CD1c-positive myeloid dendritic cell (primary cell): ENCODE measurements at regions not wholly inside any gene's neighbourhood (a gene's known extent, or its start where the extent isn't known, plus 50 kb on each side); places are given as distances from the start of the nearest gene placed in this dataset.
"Not testable (repeated sequence)": the region's sequence is repeated elsewhere in the genome, so short reads cannot be mapped to it uniquely, and the experiment has no call there.

Experiments
- DNase-seq: peaks from one replicate; pipeline ENCODE4 v3.0.0-alpha.2; 2016; ENCODE audit errors: extremely low spot score

GRCh38 chr9:103237571-103238109 lies 242.5 kb downstream of the CYLC2 start:
- DNase-seq, result not testable (repeated sequence)

GRCh38 chr9:103242025-103242424 lies 246.9 kb downstream of the CYLC2 start:
- DNase-seq, result no peak

GRCh38 chr9:103242486-103242885 lies 247.4 kb downstream of the CYLC2 start:
- no peak for DNase-seq

GRCh38 chr9:103243553-103243952 lies 248.4 kb downstream of the CYLC2 start:
- DNase-seq, result no peak

- no peak for DNase-seq
These were observed 250.2 kb downstream of the CYLC2 start for GRCh38 chr9:103245369-103245768.

GRCh38 chr9:103261951-103262350 lies 266.8 kb downstream of the CYLC2 start:
- DNase-seq, result no peak

GRCh38 chr9:103266064-103266463 lies 270.9 kb downstream of the CYLC2 start:
- DNase-seq, result no peak

GRCh38 chr9:103277240-103277639 lies 282.1 kb downstream of the CYLC2 start:
- no peak for DNase-seq

- DNase-seq, result no peak
These were observed 286.0 kb downstream of the CYLC2 start for GRCh38 chr9:103281126-103281525.

- DNase-seq, result no peak
These were observed 292.2 kb downstream of the CYLC2 start for GRCh38 chr9:103287361-103287760.

- no peak for DNase-seq
These were observed 301.1 kb downstream of the CYLC2 start for GRCh38 chr9:103296189-103296588.

GRCh38 chr9:103301051-103301450 lies 305.9 kb downstream of the CYLC2 start:
- no peak for DNase-seq

- DNase-seq, result no peak
These were observed 309.7 kb downstream of the CYLC2 start for GRCh38 chr9:103304797-103305196.

- no peak for DNase-seq
These were observed 324.8 kb downstream of the CYLC2 start for GRCh38 chr9:103319979-103320378.

- DNase-seq, result no peak
These were observed 328.6 kb downstream of the CYLC2 start for GRCh38 chr9:103323699-103324098.

- no peak for DNase-seq
These were observed 340.3 kb downstream of the CYLC2 start for GRCh38 chr9:103335461-103335860.

- no peak for DNase-seq
These were observed 359.9 kb downstream of the CYLC2 start for GRCh38 chr9:103355000-103355399.

- not testable (repeated sequence) for DNase-seq
These were observed 362.8 kb downstream of the CYLC2 start for GRCh38 chr9:103357980-103358379.

GRCh38 chr9:103361906-103362305 lies 366.8 kb downstream of the CYLC2 start:
- no peak for DNase-seq

GRCh38 chr9:103362986-103363385 lies 367.9 kb downstream of the CYLC2 start:
- DNase-seq, result no peak

GRCh38 chr9:103364753-103365152 lies 369.6 kb downstream of the CYLC2 start:
- no peak for DNase-seq

GRCh38 chr9:103371152-103371551 lies 376.0 kb downstream of the CYLC2 start:
- DNase-seq, result no peak

- no peak for DNase-seq
These were observed 377.7 kb downstream of the CYLC2 start for GRCh38 chr9:103372828-103373227.

- no peak for DNase-seq
These were observed 382.5 kb downstream of the CYLC2 start for GRCh38 chr9:103377667-103378066.
